Transverse colon (tissue), 4 donors: ENCODE measurements at regions not wholly inside any gene's neighbourhood (a gene's known extent, or its start where the extent isn't known, plus 50 kb on each side); places are given as distances from the start of the nearest gene placed in this dataset.

Experiments
- POLR2A ChIP-seq: fragments of 450-650 bp; IDR thresholded peaks from one replicate; pipeline ENCODE4 v1.6.1; 2016; ENCODE audit warnings: antibody characterized with exemption, mild to moderate bottlenecking, moderate library complexity
- POLR2AphosphoS5 ChIP-seq, 3 donors: sonication (generic); formaldehyde crosslinking; IDR thresholded peaks; one replicate each; pipeline ENCODE4 v1.6.1; 2016; ENCODE audit warnings: antibody characterized with exemption in 3 of 3
- TF ChIP-seq, protein P1 (sequence below), 5 experiments: fragments of 200-600 bp in 3 of 5; fragments of 450-650 bp in 2 of 5; sonication (generic) in 3 of 5; IDR thresholded peaks; 1 replicate in 2 of 5; 2 replicates in 3 of 5; pipeline ENCODE4 v1.5.1; 2016 to 2017; ENCODE audit warnings: antibody characterized with exemption in 5 of 5, inconsistent platforms in 3 of 5, mild to moderate bottlenecking in 2 of 5, moderate library complexity in 1 of 5

DNA sequence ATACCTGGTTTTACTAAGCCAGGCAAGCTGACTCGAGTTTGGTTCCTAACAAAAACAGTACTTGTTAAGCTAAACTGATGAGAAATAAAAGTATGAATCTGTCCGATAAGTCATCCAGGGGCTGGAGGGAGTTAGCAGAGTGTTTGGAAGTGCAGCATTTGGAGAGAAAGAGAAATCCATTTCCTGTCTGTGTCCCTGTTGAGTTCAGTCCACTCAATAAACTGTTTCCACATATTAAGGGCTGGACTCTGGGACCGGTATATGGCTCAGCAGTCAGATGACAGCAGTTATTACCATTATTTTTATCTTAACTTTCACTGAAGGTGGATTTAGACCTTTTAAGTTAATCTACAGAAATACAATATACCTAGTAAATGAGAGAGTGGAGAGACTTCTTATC is 130.6 kb upstream of the ADRA1B start:
- TF ChIP-seq, protein P1, sequence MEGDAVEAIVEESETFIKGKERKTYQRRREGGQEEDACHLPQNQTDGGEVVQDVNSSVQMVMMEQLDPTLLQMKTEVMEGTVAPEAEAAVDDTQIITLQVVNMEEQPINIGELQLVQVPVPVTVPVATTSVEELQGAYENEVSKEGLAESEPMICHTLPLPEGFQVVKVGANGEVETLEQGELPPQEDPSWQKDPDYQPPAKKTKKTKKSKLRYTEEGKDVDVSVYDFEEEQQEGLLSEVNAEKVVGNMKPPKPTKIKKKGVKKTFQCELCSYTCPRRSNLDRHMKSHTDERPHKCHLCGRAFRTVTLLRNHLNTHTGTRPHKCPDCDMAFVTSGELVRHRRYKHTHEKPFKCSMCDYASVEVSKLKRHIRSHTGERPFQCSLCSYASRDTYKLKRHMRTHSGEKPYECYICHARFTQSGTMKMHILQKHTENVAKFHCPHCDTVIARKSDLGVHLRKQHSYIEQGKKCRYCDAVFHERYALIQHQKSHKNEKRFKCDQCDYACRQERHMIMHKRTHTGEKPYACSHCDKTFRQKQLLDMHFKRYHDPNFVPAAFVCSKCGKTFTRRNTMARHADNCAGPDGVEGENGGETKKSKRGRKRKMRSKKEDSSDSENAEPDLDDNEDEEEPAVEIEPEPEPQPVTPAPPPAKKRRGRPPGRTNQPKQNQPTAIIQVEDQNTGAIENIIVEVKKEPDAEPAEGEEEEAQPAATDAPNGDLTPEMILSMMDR (IDR thresholded peaks at IDR 0.05): no peak
- no peak for TF ChIP-seq POLR2AphosphoS5 (IDR thresholded peaks at IDR 0.05)
- TF ChIP-seq POLR2A: no peak
